Bronchial epithelial cell (primary cell): ENCODE measurements at regions not wholly inside any gene's neighbourhood (a gene's known extent, or its start where the extent isn't known, plus 50 kb on each side); places are given as distances from the start of the nearest gene placed in this dataset.

Experiments used
- DNase-seq: peaks from one replicate; pipeline ENCODE4 v3.0.0-alpha.2; 2010; ENCODE audit warnings: low read depth
- FAIRE-seq: peaks from 2 replicates; lab custom pipeline; 2011; peaks lifted over from hg19 to GRCh38; lab: Jason Lieb, UNC
- H3K27me3 ChIP-seq: 2 replicates; pipeline ENCODE4 v1.5.1; 2011; ENCODE audit warnings: low read length; ENCODE audit not compliant: control insufficient read depth, insufficient read depth
- H3K36me3 ChIP-seq: 2 replicates; pipeline ENCODE4 v1.5.1; 2011; ENCODE audit warnings: low read length; ENCODE audit not compliant: control insufficient read depth, insufficient read depth
- H3K4me3 ChIP-seq: 2 replicates; pipeline ENCODE4 v1.5.1; 2011; ENCODE audit warnings: mild to moderate bottlenecking, low read depth, low read length, control low read depth
- TF ChIP-seq, protein P1 (sequence below): IDR thresholded peaks from 2 replicates; pipeline ENCODE4 v1.5.1; 2011; ENCODE audit warnings: mild to moderate bottlenecking, moderate library complexity, low read length, control low read depth, inconsistent platforms; ENCODE audit not compliant: insufficient read depth, severe bottlenecking

DNA sequence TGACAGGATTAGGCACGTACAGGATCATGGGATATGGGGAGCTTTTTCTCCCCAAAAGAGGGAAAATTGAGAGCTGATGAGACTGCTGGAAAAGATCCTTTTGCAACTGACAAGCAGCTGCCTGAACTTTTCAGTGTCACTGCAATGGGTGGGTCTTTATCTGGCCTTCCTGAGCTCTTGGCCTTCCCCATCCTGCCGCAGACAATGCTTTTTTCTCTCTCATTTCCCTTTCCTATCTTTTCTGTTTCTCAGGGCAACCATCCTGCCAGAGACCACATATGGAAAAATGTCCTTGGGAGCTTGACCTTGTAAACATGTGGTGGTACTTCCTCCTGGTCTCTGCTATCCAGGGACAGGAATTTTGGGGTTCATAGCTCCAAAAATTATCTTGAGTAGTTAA is 75.8 kb downstream of the CALM1 start:
- Histone ChIP-seq H3K4me3 (no peak overlapping the region), H3K36me3 (no peaks in the 10 kb centered on the region), H3K27me3 (no peaks in the 10 kb centered on the region)
- no peak for DNase-seq
- TF ChIP-seq, protein P1, sequence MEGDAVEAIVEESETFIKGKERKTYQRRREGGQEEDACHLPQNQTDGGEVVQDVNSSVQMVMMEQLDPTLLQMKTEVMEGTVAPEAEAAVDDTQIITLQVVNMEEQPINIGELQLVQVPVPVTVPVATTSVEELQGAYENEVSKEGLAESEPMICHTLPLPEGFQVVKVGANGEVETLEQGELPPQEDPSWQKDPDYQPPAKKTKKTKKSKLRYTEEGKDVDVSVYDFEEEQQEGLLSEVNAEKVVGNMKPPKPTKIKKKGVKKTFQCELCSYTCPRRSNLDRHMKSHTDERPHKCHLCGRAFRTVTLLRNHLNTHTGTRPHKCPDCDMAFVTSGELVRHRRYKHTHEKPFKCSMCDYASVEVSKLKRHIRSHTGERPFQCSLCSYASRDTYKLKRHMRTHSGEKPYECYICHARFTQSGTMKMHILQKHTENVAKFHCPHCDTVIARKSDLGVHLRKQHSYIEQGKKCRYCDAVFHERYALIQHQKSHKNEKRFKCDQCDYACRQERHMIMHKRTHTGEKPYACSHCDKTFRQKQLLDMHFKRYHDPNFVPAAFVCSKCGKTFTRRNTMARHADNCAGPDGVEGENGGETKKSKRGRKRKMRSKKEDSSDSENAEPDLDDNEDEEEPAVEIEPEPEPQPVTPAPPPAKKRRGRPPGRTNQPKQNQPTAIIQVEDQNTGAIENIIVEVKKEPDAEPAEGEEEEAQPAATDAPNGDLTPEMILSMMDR, result no peak
- no peak for FAIRE-seq
